ENCODE measurements at regions not wholly inside any gene's neighbourhood (a gene's known extent, or its start where the extent isn't known, plus 50 kb on each side); places are given as distances from the start of the nearest gene placed in this dataset.

- Histone ChIP-seq H3K4me3 (ENCODE audit: insufficient read depth, low read depth, low read length) (no peak overlapping the region), H3K36me3 (replicated peaks; ENCODE audit: control insufficient read depth, insufficient read depth, low read length) (no peaks in the 10 kb centered on the region), H3K27me3 (ENCODE audit: control insufficient read depth, insufficient read depth, low read length) (no peaks in the 10 kb centered on the region)
- no peak for DNase-seq
Observed at GRCh38 chr10:10623958-10624566, 393.6 kb upstream of the CELF2 start.

DNA sequence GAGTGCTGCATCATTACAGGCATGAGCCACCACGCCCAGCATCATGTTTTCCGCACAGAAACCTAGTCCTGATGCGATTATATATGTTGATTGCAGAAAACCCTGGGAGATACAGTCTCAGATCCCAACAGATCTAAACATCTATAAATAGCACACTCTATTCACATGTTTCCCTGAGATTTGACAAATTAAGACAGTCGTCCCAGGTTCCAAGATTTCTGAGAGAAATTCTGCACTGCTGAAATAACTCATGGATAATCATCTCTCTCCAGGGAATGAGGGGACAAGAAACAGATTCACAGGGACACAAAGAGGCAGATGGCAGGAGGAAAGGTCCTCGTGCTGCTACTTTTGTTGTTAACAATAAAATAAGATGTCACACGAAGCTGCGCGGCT is 393.1 kb upstream of the CELF2 start:
- DNase-seq: no peak
- no peaks in the 10 kb centered on the region for H3K36me3 ChIP-seq (replicated peaks; ENCODE audit: control insufficient read depth, insufficient read depth, low read length)
- no peaks in the 10 kb centered on the region for H3K27me3 ChIP-seq (ENCODE audit: control insufficient read depth, insufficient read depth, low read length)
- H3K4me3 ChIP-seq (ENCODE audit: insufficient read depth, low read depth, low read length): no peak overlapping the region

- no peak for DNase-seq
- H3K27me3 ChIP-seq (ENCODE audit: control insufficient read depth, insufficient read depth, low read length): no peaks in the 10 kb centered on the region
- H3K36me3 ChIP-seq (replicated peaks; ENCODE audit: control insufficient read depth, insufficient read depth, low read length): no peaks in the 10 kb centered on the region
- H3K4me3 ChIP-seq (ENCODE audit: insufficient read depth, low read depth, low read length): no peak overlapping the region
Observed at GRCh38 chr10:10625491-10625890, 392.2 kb upstream of the CELF2 start.

GRCh38 chr10:10626734-10627133 is 390.9 kb upstream of the CELF2 start:
- no peak for DNase-seq
- Histone ChIP-seq H3K4me3 (ENCODE audit: insufficient read depth, low read depth, low read length) (no peak overlapping the region), H3K27me3 (ENCODE audit: control insufficient read depth, insufficient read depth, low read length) (no peaks in the 10 kb centered on the region), H3K36me3 (replicated peaks; ENCODE audit: control insufficient read depth, insufficient read depth, low read length) (no peaks in the 10 kb centered on the region)

- no peaks in the 10 kb centered on the region for H3K27me3 ChIP-seq (ENCODE audit: control insufficient read depth, insufficient read depth, low read length)
- no peak overlapping the region for H3K4me3 ChIP-seq (ENCODE audit: insufficient read depth, low read depth, low read length)
- no peak for DNase-seq
- no peaks in the 10 kb centered on the region for H3K36me3 ChIP-seq (replicated peaks; ENCODE audit: control insufficient read depth, insufficient read depth, low read length)
Observed at GRCh38 chr10:10627414-10627813, 390.3 kb upstream of the CELF2 start.

GRCh38 chr10:10629512-10629911 is 388.2 kb upstream of the CELF2 start:
- Histone ChIP-seq H3K27me3 (ENCODE audit: control insufficient read depth, insufficient read depth, low read length) (no peaks in the 10 kb centered on the region), H3K36me3 (replicated peaks; ENCODE audit: control insufficient read depth, insufficient read depth, low read length) (no peaks in the 10 kb centered on the region), H3K4me3 (ENCODE audit: insufficient read depth, low read depth, low read length) (no peak overlapping the region)
- DNase-seq: no peak

GRCh38 chr10:10630281-10630680 is 387.4 kb upstream of the CELF2 start:
- Histone ChIP-seq H3K27me3 (ENCODE audit: control insufficient read depth, insufficient read depth, low read length) (no peaks in the 10 kb centered on the region), H3K4me3 (ENCODE audit: insufficient read depth, low read depth, low read length) (no peak overlapping the region), H3K36me3 (replicated peaks; ENCODE audit: control insufficient read depth, insufficient read depth, low read length) (no peaks in the 10 kb centered on the region)
- DNase-seq: no peak

DNA sequence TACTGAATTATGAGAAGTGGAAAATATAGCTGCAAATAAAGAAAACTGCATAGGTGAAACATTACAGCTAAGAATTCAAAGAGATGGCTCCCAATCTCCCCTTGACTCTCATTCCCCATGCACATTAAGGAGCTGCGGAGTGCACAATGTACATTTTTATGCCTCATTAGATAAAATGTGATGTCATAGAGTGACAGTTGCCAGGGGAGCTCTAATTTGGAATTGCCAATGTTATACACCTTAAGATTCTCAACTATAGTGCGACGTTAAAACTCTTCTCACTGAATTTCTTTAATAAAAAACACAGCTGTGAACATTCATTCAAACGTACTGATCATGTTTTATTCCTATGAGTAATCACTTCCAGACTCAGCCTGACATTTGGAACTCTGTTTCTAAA is 386.9 kb upstream of the CELF2 start:
- H3K36me3 ChIP-seq (replicated peaks; ENCODE audit: control insufficient read depth, insufficient read depth, low read length): no peaks in the 10 kb centered on the region
- no peak for DNase-seq
- H3K4me3 ChIP-seq (ENCODE audit: insufficient read depth, low read depth, low read length): no peak overlapping the region

GRCh38 chr10:10642189-10642588 is 375.5 kb upstream of the CELF2 start:
- Histone ChIP-seq H3K27me3 (ENCODE audit: control insufficient read depth, insufficient read depth, low read length) (no peaks in the 10 kb centered on the region), H3K36me3 (replicated peaks; ENCODE audit: control insufficient read depth, insufficient read depth, low read length) (no peaks in the 10 kb centered on the region), H3K4me3 (ENCODE audit: insufficient read depth, low read depth, low read length) (no peak overlapping the region)
- no peak for DNase-seq

More for the DNA sequence above, 386.9 kb upstream of the CELF2 start:
- no peaks in the 10 kb centered on the region for H3K27me3 ChIP-seq (ENCODE audit: control insufficient read depth, insufficient read depth, low read length)

DNA sequence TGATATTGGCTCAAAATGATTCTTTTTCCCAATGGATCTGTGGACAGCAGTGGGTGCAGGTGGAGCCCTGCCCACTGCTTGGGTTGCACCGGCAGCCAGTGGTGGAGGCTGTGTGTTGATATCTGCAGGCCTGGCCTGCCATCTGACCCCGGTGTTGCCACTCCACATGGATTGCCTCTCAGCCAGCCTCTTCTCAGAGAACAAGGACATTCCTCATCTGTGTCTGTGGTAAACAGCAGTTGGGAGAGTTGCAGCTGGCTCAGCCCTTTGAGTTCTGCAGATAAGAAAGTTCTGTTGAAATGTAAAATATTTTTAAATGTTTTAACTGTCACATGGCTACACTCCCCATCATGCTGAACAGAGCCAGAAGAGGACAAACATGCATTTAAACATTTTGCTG is 374.9 kb upstream of the CELF2 start:
- H3K27me3 ChIP-seq (ENCODE audit: control insufficient read depth, insufficient read depth, low read length): no peaks in the 10 kb centered on the region
- no peaks in the 10 kb centered on the region for H3K36me3 ChIP-seq (replicated peaks; ENCODE audit: control insufficient read depth, insufficient read depth, low read length)
- H3K4me3 ChIP-seq (ENCODE audit: insufficient read depth, low read depth, low read length): no peak overlapping the region
- no peak for DNase-seq

DNA sequence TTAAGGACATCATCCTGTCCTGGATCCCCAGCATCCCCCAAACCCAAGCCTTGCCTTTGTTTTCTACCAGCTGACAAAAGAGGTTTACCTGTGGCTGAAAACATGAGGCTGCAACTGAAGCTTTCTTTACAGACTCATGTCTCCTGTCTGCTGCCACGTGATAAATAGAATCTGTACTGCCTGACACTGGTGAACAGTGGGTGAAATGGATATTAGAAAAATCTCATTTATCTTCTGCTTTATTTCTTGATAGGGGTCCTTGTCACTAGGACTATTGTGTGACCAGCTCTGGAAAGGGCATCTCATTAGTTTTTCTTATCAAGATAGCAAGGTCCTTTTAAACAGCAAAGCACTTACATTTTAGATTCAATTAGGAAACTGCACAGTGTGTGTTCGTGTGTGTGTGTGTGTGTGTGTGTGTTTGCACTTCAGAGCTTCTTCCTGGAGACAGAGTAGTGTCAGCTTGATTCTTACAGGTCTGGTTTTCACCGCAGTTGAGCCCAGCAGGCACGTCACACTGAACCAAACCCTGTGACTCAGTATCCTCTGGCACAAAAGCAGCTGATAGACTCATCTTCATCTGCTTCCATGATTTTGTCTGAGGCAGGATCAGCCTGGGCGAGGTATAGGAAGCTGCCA is 373.5 kb upstream of the CELF2 start:
- H3K4me3 ChIP-seq (ENCODE audit: insufficient read depth, low read depth, low read length): no peak overlapping the region
- H3K36me3 ChIP-seq (replicated peaks; ENCODE audit: control insufficient read depth, insufficient read depth, low read length): no peaks in the 10 kb centered on the region
- no peak for DNase-seq
- no peaks in the 10 kb centered on the region for H3K27me3 ChIP-seq (ENCODE audit: control insufficient read depth, insufficient read depth, low read length)

GRCh38 chr10:10644676-10645385 is 372.8 kb upstream of the CELF2 start:
- Histone ChIP-seq H3K36me3 (replicated peaks; ENCODE audit: control insufficient read depth, insufficient read depth, low read length) (no peaks in the 10 kb centered on the region), H3K27me3 (ENCODE audit: control insufficient read depth, insufficient read depth, low read length) (no peaks in the 10 kb centered on the region), H3K4me3 (ENCODE audit: insufficient read depth, low read depth, low read length) (no peak overlapping the region)
- no peak for DNase-seq

DNA sequence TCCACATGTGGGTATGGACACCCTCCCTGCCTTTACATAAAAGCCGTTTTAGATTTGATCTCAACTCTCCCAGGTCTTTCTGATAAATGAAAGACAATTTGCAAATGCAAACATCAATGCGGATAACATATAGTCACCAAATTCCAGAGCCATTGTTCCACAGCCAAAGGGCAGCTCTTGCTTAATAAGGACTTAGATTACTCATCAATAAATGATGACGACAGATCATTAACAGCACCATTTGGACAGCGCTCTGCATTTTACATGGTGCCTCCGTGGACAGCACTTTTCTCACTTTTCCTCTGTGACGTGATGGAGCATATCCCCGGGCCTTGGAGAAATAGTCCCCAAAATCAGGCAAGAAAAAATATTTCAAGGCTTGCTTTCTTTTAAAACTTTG is 370.3 kb upstream of the CELF2 start:
- H3K27me3 ChIP-seq (ENCODE audit: control insufficient read depth, insufficient read depth, low read length): no peaks in the 10 kb centered on the region
- no peak overlapping the region for H3K4me3 ChIP-seq (ENCODE audit: insufficient read depth, low read depth, low read length)
- no peaks in the 10 kb centered on the region for H3K36me3 ChIP-seq (replicated peaks; ENCODE audit: control insufficient read depth, insufficient read depth, low read length)
- DNase-seq: no peak

DNA sequence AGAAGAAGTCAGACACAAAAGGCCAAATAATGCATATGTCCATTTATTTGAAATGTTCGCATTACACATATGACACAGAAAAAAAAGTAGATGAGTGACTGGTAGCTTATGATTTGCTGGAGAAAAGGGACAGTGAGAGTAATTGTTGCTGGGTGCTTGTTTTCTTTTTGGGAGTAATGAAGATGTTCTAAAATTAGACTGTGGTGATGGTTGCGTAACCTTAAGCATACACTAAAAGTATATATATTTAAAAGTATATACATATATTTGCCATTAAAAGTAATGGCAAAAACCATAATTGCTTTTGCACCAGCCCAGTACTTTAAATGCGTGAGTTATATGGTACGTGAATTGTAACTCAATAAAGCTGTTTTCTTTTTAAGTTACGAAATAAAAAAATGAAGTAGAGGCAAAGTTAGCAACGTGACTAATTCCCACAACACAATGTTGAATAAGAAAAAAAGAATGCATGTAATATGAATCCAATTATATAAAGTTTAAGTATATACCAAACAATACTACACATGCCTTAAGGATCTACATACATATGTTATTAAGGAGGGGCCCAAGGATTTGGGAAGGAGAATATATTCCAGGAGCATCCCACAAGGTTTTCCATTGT is 360.4 kb upstream of the CELF2 start:
- Histone ChIP-seq H3K36me3 (replicated peaks; ENCODE audit: control insufficient read depth, insufficient read depth, low read length) (no peaks in the 10 kb centered on the region), H3K27me3 (ENCODE audit: control insufficient read depth, insufficient read depth, low read length) (no peaks in the 10 kb centered on the region), H3K4me3 (ENCODE audit: insufficient read depth, low read depth, low read length) (no peak overlapping the region)
- DNase-seq: no peak

- Histone ChIP-seq H3K36me3 (replicated peaks; ENCODE audit: control insufficient read depth, insufficient read depth, low read length) (no peaks in the 10 kb centered on the region), H3K4me3 (ENCODE audit: insufficient read depth, low read depth, low read length) (no peak overlapping the region), H3K27me3 (ENCODE audit: control insufficient read depth, insufficient read depth, low read length) (no peaks in the 10 kb centered on the region)
- no peak for DNase-seq
Observed at GRCh38 chr10:10658172-10658785, 359.4 kb upstream of the CELF2 start.
